Ureter (tissue), 1 donor: ENCODE measurements at regions not wholly inside any gene's neighbourhood (a gene's known extent, or its start where the extent isn't known, plus 50 kb on each side); places are given as distances from the start of the nearest gene placed in this dataset.

Experiments
- DNase-seq: peaks from one replicate; pipeline ENCODE4 v3.0.0-alpha.2; 2020; ENCODE audit warnings: low spot score
- donor health status: DM: yes; HTN: yes; CAD: no.

- DNase-seq: no peak
These were observed 159.0 kb upstream of the MEF2C start for GRCh38 chr5:89041976-89042375.

- DNase-seq: no peak
These were observed 158.3 kb upstream of the MEF2C start for GRCh38 chr5:89041249-89041779.

GRCh38 chr5:89036704-89037489 lies 153.9 kb upstream of the MEF2C start:
- no peak for DNase-seq

GRCh38 chr5:89036166-89036565 lies 153.2 kb upstream of the MEF2C start:
- DNase-seq: no peak

- no peak for DNase-seq
These were observed 151.6 kb upstream of the MEF2C start for GRCh38 chr5:89034588-89034987.

GRCh38 chr5:89030798-89031197 lies 147.8 kb upstream of the MEF2C start:
- DNase-seq: no peak

- DNase-seq: no peak
These were observed 145.8 kb upstream of the MEF2C start for GRCh38 chr5:89028595-89029285.

GRCh38 chr5:89024045-89024444 lies 141.1 kb upstream of the MEF2C start:
- no peak for DNase-seq

- no peak for DNase-seq
These were observed 138.1 kb upstream of the MEF2C start for GRCh38 chr5:89020926-89021610.

- DNase-seq: no peak
These were observed 133.8 kb upstream of the MEF2C start for GRCh38 chr5:89016741-89017303.

GRCh38 chr5:89015409-89015808 lies 132.4 kb upstream of the MEF2C start:
- no peak for DNase-seq

GRCh38 chr5:89011778-89012711 lies 129.1 kb upstream of the MEF2C start:
- no peak for DNase-seq

- DNase-seq: no peak
These were observed 127.5 kb upstream of the MEF2C start for GRCh38 chr5:89010512-89010911.

- DNase-seq: no peak
These were observed 125.3 kb upstream of the MEF2C start for GRCh38 chr5:89008291-89008690.

GRCh38 chr5:89005990-89006389 lies 123.0 kb upstream of the MEF2C start:
- DNase-seq: no peak

- DNase-seq: no peak
These were observed 121.4 kb upstream of the MEF2C start for GRCh38 chr5:89004379-89004778.

- no peak for DNase-seq
These were observed 120.6 kb upstream of the MEF2C start for GRCh38 chr5:89003563-89004036.

- DNase-seq: no peak
These were observed 116.9 kb upstream of the MEF2C start for GRCh38 chr5:88999853-89000252.

GRCh38 chr5:88997937-88998336 lies 115.0 kb upstream of the MEF2C start:
- no peak for DNase-seq

GRCh38 chr5:88984040-88984439 lies 101.1 kb upstream of the MEF2C start:
- DNase-seq: no peak

- DNase-seq: no peak
These were observed 96.7 kb upstream of the MEF2C start for GRCh38 chr5:88979726-88980125.
